ENCODE measurements at regions not wholly inside any gene's neighbourhood (a gene's known extent, or its start where the extent isn't known, plus 50 kb on each side); places are given as distances from the start of the nearest gene placed in this dataset.

DNA sequence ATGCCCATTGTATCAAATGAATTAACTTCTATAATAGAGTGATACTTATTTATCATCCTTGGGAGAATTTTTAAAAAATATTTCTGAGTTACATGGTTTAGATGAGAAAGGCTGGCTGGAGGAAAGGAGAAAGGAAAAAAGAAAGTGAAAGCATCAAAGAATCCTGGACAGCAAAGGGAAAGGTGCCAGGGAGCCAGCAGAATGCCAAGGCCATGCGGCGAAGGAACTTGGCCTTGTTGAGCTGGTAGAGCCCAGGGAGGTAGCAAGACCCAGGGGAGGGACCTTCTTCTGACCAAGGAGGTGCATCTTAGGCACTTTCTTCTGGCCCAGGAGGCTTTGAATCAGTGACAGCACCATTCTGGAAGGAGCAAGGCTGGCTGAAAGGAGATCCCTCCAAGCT, 240.5 kb downstream of the ENC1 start:
- Histone ChIP-seq H3K36me3 (ENCODE audit: control insufficient read depth in 2 of 3, insufficient read depth in 3 of 3, low read length in 3 of 3) (no peaks in the 10 kb centered on the region), H3K9me3 (ENCODE audit: control insufficient read depth in 2 of 3, insufficient read depth in 1 of 3, low read length in 3 of 3) (no peaks in the 10 kb centered on the region), H3K27me3 (ENCODE audit: control insufficient read depth, insufficient read depth, low read length) (no peaks in the 10 kb centered on the region), H3K4me1 (ENCODE audit: control insufficient read depth in 2 of 3, insufficient read depth in 2 of 3, low read depth in 1 of 3, low read length in 3 of 3) (peaks cover 0 to 5% (median 0%) of the 10 kb centered on the region in 3 donors), H3K9ac (ENCODE audit: low read length in 3 of 3) (no peak overlapping the region), H3K4me3 (ENCODE audit: low read length in 3 of 3) (no peak overlapping the region), H3K27ac (ENCODE audit: low read depth in 2 of 2, low read length in 2 of 2) (no peak overlapping the region)
- DNase-seq (no peak), FAIRE-seq (no peak)
- intact Hi-C loops (cut with DNase I) = no loop called here
- TF ChIP-seq, protein P1, sequence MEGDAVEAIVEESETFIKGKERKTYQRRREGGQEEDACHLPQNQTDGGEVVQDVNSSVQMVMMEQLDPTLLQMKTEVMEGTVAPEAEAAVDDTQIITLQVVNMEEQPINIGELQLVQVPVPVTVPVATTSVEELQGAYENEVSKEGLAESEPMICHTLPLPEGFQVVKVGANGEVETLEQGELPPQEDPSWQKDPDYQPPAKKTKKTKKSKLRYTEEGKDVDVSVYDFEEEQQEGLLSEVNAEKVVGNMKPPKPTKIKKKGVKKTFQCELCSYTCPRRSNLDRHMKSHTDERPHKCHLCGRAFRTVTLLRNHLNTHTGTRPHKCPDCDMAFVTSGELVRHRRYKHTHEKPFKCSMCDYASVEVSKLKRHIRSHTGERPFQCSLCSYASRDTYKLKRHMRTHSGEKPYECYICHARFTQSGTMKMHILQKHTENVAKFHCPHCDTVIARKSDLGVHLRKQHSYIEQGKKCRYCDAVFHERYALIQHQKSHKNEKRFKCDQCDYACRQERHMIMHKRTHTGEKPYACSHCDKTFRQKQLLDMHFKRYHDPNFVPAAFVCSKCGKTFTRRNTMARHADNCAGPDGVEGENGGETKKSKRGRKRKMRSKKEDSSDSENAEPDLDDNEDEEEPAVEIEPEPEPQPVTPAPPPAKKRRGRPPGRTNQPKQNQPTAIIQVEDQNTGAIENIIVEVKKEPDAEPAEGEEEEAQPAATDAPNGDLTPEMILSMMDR (IDR thresholded peaks at IDR 0.05; ENCODE audit: borderline replicate concordance, extremely low read depth, insufficient read depth) = no peak

DNA sequence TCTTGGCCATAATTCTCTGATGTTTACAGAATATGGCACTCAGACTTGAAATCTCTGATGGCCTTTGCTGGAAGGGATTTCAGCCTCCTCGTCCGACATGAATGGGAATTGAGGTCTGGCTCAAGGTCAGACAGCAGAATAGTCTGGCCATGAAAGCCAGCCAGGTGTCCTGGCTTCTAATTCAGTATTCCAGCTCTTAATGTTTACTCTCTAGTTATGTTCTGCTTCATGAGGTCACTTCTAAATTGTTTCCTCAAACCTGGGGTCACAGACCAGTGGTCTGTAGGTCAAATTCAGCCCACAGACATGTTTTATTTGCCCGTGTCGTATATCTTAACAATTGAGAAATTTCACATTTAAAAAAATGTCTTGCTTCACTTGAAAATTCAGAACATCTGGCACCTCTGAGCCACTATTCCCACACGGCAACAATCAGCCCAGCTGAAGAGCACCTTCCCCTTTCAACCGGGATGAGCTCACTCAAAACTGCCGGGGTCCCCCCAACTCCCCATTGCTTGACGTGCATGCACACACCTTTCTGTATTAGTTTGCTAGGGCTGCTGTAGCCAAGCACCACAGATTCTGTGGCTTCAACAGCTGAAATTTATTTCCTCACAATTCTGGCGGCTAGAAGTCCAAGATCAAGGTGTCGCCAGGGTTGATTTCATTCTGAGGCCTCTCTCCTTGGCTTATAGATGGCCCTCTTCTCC, 243.5 kb downstream of the ENC1 start:
- intact Hi-C loops (cut with DNase I) = no loop called here
- no peak for FAIRE-seq
- Histone ChIP-seq H3K27me3 (ENCODE audit: control insufficient read depth, insufficient read depth, low read length) (no peaks in the 10 kb centered on the region), H3K4me3 (ENCODE audit: low read length in 3 of 3) (no peak overlapping the region), H3K27ac (ENCODE audit: low read depth in 2 of 2, low read length in 2 of 2) (no peak overlapping the region), H3K9ac (ENCODE audit: low read length in 3 of 3) (no peak overlapping the region), H3K4me1 (ENCODE audit: control insufficient read depth in 2 of 3, insufficient read depth in 2 of 3, low read depth in 1 of 3, low read length in 3 of 3) (peaks cover 0 to 10% (median 0%) of the 10 kb centered on the region in 3 donors), H3K9me3 (ENCODE audit: control insufficient read depth in 2 of 3, insufficient read depth in 1 of 3, low read length in 3 of 3) (no peaks in the 10 kb centered on the region), H3K36me3 (ENCODE audit: control insufficient read depth in 2 of 3, insufficient read depth in 3 of 3, low read length in 3 of 3) (no peaks in the 10 kb centered on the region)
- DNase-seq = no peak
- TF ChIP-seq, protein P1 (IDR thresholded peaks at IDR 0.05; ENCODE audit: borderline replicate concordance, extremely low read depth, insufficient read depth) = no peak

DNA sequence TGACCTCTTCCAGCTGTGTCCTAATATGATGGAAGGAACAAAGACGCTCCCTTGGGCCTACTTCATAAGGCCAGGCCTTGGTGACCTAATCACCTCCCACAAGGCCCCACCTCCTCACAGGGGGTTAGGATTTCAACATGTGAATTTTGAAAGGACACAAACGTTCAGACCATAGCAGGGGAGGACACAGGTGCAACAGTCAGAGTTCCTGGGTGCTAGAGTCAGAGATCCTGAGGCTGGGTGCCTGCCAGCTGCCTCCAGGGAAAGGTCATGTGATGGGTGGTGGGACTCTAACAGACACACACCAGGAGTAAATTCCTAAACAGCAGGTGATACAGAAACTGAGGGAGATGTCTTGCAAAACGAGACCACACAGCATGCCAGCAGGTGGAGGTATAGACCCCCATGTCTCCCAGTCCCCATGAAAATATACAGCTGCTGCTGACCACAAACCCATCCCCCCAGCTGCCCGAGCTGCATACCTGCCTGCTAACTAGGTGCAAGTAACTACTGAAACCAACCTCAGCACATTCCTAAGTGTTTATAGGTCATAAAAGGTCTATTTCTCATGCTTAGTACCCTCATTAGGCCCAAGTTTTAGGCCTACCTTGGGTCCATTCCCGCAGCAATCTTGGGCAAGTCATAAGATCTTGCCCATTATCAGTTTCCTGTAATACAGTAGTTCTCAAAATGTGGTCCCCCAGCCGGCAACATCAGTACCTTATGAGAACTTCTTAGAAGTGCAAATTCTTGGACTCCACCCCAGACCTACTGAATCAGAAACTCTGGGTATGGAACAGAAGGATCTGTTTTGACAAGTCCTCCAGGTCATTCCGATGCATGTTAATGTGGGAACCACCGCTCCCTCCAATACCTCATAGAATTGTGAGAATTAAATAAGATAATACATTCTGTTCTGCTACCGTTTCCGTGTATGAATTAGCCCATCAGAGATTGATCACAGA, 245.3 kb downstream of the ENC1 start:
- Histone ChIP-seq H3K9ac (ENCODE audit: low read length in 3 of 3) (no peak overlapping the region), H3K9me3 (ENCODE audit: control insufficient read depth in 2 of 3, insufficient read depth in 1 of 3, low read length in 3 of 3) (no peaks in the 10 kb centered on the region), H3K36me3 (ENCODE audit: control insufficient read depth in 2 of 3, insufficient read depth in 3 of 3, low read length in 3 of 3) (no peaks in the 10 kb centered on the region), H3K27ac (ENCODE audit: low read depth in 2 of 2, low read length in 2 of 2) (peak overlapping the region in 1 of 2 donors; percentile 24), H3K4me1 (ENCODE audit: control insufficient read depth in 2 of 3, insufficient read depth in 2 of 3, low read depth in 1 of 3, low read length in 3 of 3) (peaks cover 0 to 10% (median 0%) of the 10 kb centered on the region in 3 donors), H3K27me3 (ENCODE audit: control insufficient read depth, insufficient read depth, low read length) (no peaks in the 10 kb centered on the region), H3K4me3 (ENCODE audit: low read length in 3 of 3) (no peak overlapping the region)
- DNase-seq (peak; percentile 76 to 83 (median 81)), FAIRE-seq (no peak)
- TF ChIP-seq, protein P1 (IDR thresholded peaks at IDR 0.05; ENCODE audit: borderline replicate concordance, extremely low read depth, insufficient read depth) = no peak
- intact Hi-C loops (cut with DNase I) = no loop called here

All from kidney (tissue), 13 donors.